Osteocyte (in vitro differentiated cells): ENCODE measurements at regions not wholly inside any gene's neighbourhood (a gene's known extent, or its start where the extent isn't known, plus 50 kb on each side); places are given as distances from the start of the nearest gene placed in this dataset.
"Not testable (repeated sequence)": the region's sequence is repeated elsewhere in the genome, so short reads cannot be mapped to it uniquely, and the experiment has no call there.

Experiments
- DNase-seq: peaks from one replicate; pipeline ENCODE4 v3.0.0; 2021; ENCODE audit warnings: mixed read lengths; ENCODE audit not compliant: unreplicated experiment; ENCODE audit errors: extremely low spot score
- H3K27ac Mint-ChIP-seq: one replicate; pipeline ENCODE4 v1.8.0; 2021; ENCODE audit warnings: mild to moderate bottlenecking, mixed read lengths; ENCODE audit not compliant: unreplicated experiment
- H3K27me3 Mint-ChIP-seq: one replicate; pipeline ENCODE4 v1.8.0; 2021; ENCODE audit warnings: mixed read lengths; ENCODE audit not compliant: unreplicated experiment
- H3K36me3 Mint-ChIP-seq: one replicate; pipeline ENCODE4 v1.8.0; 2021; ENCODE audit warnings: mixed read lengths; ENCODE audit not compliant: unreplicated experiment
- H3K4me1 Mint-ChIP-seq: one replicate; pipeline ENCODE4 v1.8.0; 2021; ENCODE audit warnings: mixed read lengths; ENCODE audit not compliant: unreplicated experiment
- H3K4me3 Mint-ChIP-seq: one replicate; pipeline ENCODE4 v1.8.0; 2021; ENCODE audit warnings: mild to moderate bottlenecking, moderate library complexity, mixed read lengths; ENCODE audit not compliant: unreplicated experiment
- H3K9me3 Mint-ChIP-seq: one replicate; pipeline ENCODE4 v1.8.0; 2021; ENCODE audit warnings: mixed read lengths; ENCODE audit not compliant: unreplicated experiment
- CTCF ChIP-seq: fragments of 200-600 bp; sonication (generic); IDR thresholded peaks from 2 replicates; pipeline ENCODE4 v1.5.0; 2021; ENCODE audit warnings: antibody characterized with exemption, mild to moderate bottlenecking, moderate library complexity

GRCh38 chr6:81937296-81937937, 184.9 kb upstream of the TENT5A start:
- DNase-seq = no peak
- no peak overlapping the region for H3K4me3 Mint-ChIP-seq
- H3K36me3 Mint-ChIP-seq = peaks cover 2% of the 10 kb centered on the region
- H3K9me3 Mint-ChIP-seq = no peaks in the 10 kb centered on the region
- no peaks in the 10 kb centered on the region for H3K27me3 Mint-ChIP-seq
- peak overlapping the region; percentile 36 for H3K27ac Mint-ChIP-seq
- peaks cover 38% of the 10 kb centered on the region for H3K4me1 Mint-ChIP-seq
- TF ChIP-seq CTCF = no peak

GRCh38 chr6:81934936-81935335, 182.5 kb upstream of the TENT5A start:
- Mint-ChIP-seq H3K27ac (no peak overlapping the region), H3K27me3 (no peaks in the 10 kb centered on the region), H3K36me3 (no peaks in the 10 kb centered on the region), H3K9me3 (no peaks in the 10 kb centered on the region), H3K4me3 (no peak overlapping the region), H3K4me1 (peaks cover 28% of the 10 kb centered on the region)
- no peak for TF ChIP-seq CTCF
- no peak for DNase-seq

GRCh38 chr6:81933608-81934051, 181.1 kb upstream of the TENT5A start:
- Mint-ChIP-seq H3K4me1 (peaks cover 15% of the 10 kb centered on the region), H3K36me3 (no peaks in the 10 kb centered on the region), H3K27ac (no peak overlapping the region), H3K9me3 (no peaks in the 10 kb centered on the region), H3K4me3 (no peak overlapping the region), H3K27me3 (no peaks in the 10 kb centered on the region)
- TF ChIP-seq CTCF = no peak
- DNase-seq = no peak

GRCh38 chr6:81933089-81933488, 180.6 kb upstream of the TENT5A start:
- no peak overlapping the region for H3K27ac Mint-ChIP-seq
- no peak for TF ChIP-seq CTCF

GRCh38 chr6:81932448-81932847, 180.0 kb upstream of the TENT5A start:
- not testable (repeated sequence) for H3K27ac Mint-ChIP-seq, H3K9me3 Mint-ChIP-seq, H3K27me3 Mint-ChIP-seq, DNase-seq, H3K4me1 Mint-ChIP-seq, H3K36me3 Mint-ChIP-seq, H3K4me3 Mint-ChIP-seq

More at GRCh38 chr6:81933089-81933488, 180.6 kb upstream of the TENT5A start:
- DNase-seq = no peak
- Mint-ChIP-seq H3K9me3 (no peaks in the 10 kb centered on the region), H3K27me3 (no peaks in the 10 kb centered on the region), H3K4me1 (peaks cover 10% of the 10 kb centered on the region), H3K4me3 (no peak overlapping the region), H3K36me3 (no peaks in the 10 kb centered on the region)

GRCh38 chr6:81929828-81930227, 177.3 kb upstream of the TENT5A start:
- H3K27me3 Mint-ChIP-seq = no peaks in the 10 kb centered on the region
- no peaks in the 10 kb centered on the region for H3K4me1 Mint-ChIP-seq
- H3K4me3 Mint-ChIP-seq = no peak overlapping the region
- no peak overlapping the region for H3K27ac Mint-ChIP-seq
- DNase-seq = no peak
- H3K9me3 Mint-ChIP-seq = no peaks in the 10 kb centered on the region
- TF ChIP-seq CTCF = no peak
- no peaks in the 10 kb centered on the region for H3K36me3 Mint-ChIP-seq
